Adrenal gland (tissue), 5 donors: ENCODE measurements at regions not wholly inside any gene's neighbourhood (a gene's known extent, or its start where the extent isn't known, plus 50 kb on each side); places are given as distances from the start of the nearest gene placed in this dataset.

ENCODE experiments used
- POLR2A ChIP-seq, 2 donors: fragments of 450-650 bp; IDR thresholded peaks; one replicate each; pipeline ENCODE4 v1.6.1; 2017; ENCODE audit warnings: antibody characterized with exemption in 2 of 2, mild to moderate bottlenecking in 2 of 2, moderate library complexity in 1 of 2
- TF ChIP-seq, protein P1 (sequence below), 6 experiments: fragments of 450-650 bp in 4 of 6; fragments of 200-600 bp in 2 of 6; sonication (generic) in 1 of 6; IDR thresholded peaks; 1 replicate in 5 of 6; 2 replicates in 1 of 6; pipeline versions ENCODE4 v1.5.1 to v1.8.0; 2016 to 2021; ENCODE audit warnings: antibody characterized with exemption in 6 of 6, mild to moderate bottlenecking in 2 of 6, moderate library complexity in 1 of 6
- donor health status: DM: no; HTN: no; CAD: no.

DNA sequence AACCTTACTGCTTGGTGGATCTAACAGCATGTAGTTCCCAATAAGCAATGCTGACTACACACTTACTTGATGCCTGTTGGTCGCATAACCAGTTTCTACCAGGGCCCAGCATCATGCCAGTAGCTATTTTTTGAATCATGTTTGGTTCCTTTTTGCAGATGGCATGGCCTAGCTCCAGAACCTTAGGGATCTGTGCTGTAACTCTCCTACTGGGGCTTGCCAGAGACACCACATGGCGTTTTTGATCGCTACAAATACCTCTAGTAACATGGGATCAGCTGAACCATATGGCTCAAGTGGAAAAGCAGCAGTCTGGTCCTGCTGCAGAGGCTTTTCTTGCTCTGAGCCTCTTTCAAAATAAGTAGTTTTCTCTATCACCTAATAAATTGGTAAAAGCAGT, 654.6 kb upstream of the API5 start:
- TF ChIP-seq, protein P1, sequence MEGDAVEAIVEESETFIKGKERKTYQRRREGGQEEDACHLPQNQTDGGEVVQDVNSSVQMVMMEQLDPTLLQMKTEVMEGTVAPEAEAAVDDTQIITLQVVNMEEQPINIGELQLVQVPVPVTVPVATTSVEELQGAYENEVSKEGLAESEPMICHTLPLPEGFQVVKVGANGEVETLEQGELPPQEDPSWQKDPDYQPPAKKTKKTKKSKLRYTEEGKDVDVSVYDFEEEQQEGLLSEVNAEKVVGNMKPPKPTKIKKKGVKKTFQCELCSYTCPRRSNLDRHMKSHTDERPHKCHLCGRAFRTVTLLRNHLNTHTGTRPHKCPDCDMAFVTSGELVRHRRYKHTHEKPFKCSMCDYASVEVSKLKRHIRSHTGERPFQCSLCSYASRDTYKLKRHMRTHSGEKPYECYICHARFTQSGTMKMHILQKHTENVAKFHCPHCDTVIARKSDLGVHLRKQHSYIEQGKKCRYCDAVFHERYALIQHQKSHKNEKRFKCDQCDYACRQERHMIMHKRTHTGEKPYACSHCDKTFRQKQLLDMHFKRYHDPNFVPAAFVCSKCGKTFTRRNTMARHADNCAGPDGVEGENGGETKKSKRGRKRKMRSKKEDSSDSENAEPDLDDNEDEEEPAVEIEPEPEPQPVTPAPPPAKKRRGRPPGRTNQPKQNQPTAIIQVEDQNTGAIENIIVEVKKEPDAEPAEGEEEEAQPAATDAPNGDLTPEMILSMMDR (IDR thresholded peaks at IDR 0.05) = no peak
- TF ChIP-seq POLR2A (IDR thresholded peaks at IDR 0.05) = no peak
